Adrenal gland (tissue), 9 donors: ENCODE measurements at regions not wholly inside any gene's neighbourhood (a gene's known extent, or its start where the extent isn't known, plus 50 kb on each side); places are given as distances from the start of the nearest gene placed in this dataset.

Experiments
- DNase-seq, 7 donors: peaks; one replicate each; pipeline ENCODE4 v3.0.0-alpha.2; 2019 to 2020
- H3K27ac ChIP-seq, 5 donors: fragments of 200-600 bp; sonication (generic) in 4 of 5; 1 replicate in 3 of 5; 2 replicates in 2 of 5; pipeline versions ENCODE4 v1.5.1 to v1.8.0; 2016 to 2020; ENCODE audit warnings: mild to moderate bottlenecking in 1 of 5
- H3K27me3 ChIP-seq: fragments of 200-600 bp; 2 replicates; pipeline ENCODE4 v1.8.0; 2021
- H3K36me3 ChIP-seq, 2 donors: fragments of 200-600 bp; replicated peaks in 1 of 2; 1 replicate in 1 of 2; 2 replicates in 1 of 2; pipeline versions ENCODE4 v1.5.1 to v1.8.0; 2018 to 2022
- H3K4me1 ChIP-seq, 2 donors: fragments of 200-600 bp; replicated peaks in 1 of 2; 1 replicate in 1 of 2; 2 replicates in 1 of 2; pipeline versions ENCODE4 v1.5.1 to v1.8.0; 2018 to 2021
- H3K4me3 ChIP-seq, 4 donors: fragments of 200-600 bp; sonication (generic) in 3 of 4; one replicate each; pipeline ENCODE4 v1.5.1; 2016 to 2018
- H3K9me3 ChIP-seq, 3 donors: fragments of 200-600 bp; sonication (generic) in 1 of 3; replicated peaks in 1 of 3; 1 replicate in 2 of 3; 2 replicates in 1 of 3; pipeline versions ENCODE4 v1.5.1 to v1.8.0; 2016 to 2021
- CTCF ChIP-seq, 6 experiments: fragments of 450-650 bp in 4 of 6; fragments of 200-600 bp in 2 of 6; sonication (generic) in 1 of 6; IDR thresholded peaks; 1 replicate in 5 of 6; 2 replicates in 1 of 6; pipeline versions ENCODE4 v1.5.1 to v1.8.0; 2016 to 2021; ENCODE audit warnings: antibody characterized with exemption in 6 of 6, mild to moderate bottlenecking in 2 of 6, moderate library complexity in 1 of 6
- POLR2A ChIP-seq, 2 donors: fragments of 450-650 bp; IDR thresholded peaks; one replicate each; pipeline ENCODE4 v1.6.1; 2017; ENCODE audit warnings: antibody characterized with exemption in 2 of 2, mild to moderate bottlenecking in 2 of 2, moderate library complexity in 1 of 2
- WGBS, 4 donors: extraction: QIAGEN DNeasy Blood & Tissue Kit in 2 of 4; methylation state at CpG; one replicate each; pipeline versions ENCODE4 v1.1.5 to v1.1.7; 2013 to 2017; 5-methylcytosine and 5-hydroxymethylcytosine counted together
- intact Hi-C, 2 donors: fragments of 100-400 bp; cut with DNase I; formaldehyde crosslinking; loops; one replicate each; pipeline versions ENCODE4 v1.14.1 to v1.15.0; 2022 to 2023
- donor health status: healthy with polysubstance abuse.
- donor health status: Bipolar disorder and iron deficiency.
- donor health status: DM: yes; HTN: yes; CAD: no.
- donor health status: DM: no; HTN: no; CAD: no.
- donor health status: DM: no; HTN: no; CAD: no.

GRCh38 chr7:123351516-123352505 is 152.0 kb upstream of the SLC13A1 start:
- TF ChIP-seq CTCF (IDR thresholded peaks at IDR 0.05) = no peak
- Histone ChIP-seq H3K27me3 (no peaks in the 10 kb centered on the region), H3K9me3 (no peaks in the 10 kb centered on the region), H3K27ac (no peak overlapping the region), H3K4me1 (no peaks in the 10 kb centered on the region), H3K4me3 (no peak overlapping the region), H3K36me3 (no peaks in the 10 kb centered on the region)
- intact Hi-C loops = no loop called here
- DNase-seq = no peak
- 70 to 82% (median 75%) methylated on average over 7 of the region's 7 CpGs for WGBS, 4 donors

- 65 to 85% (median 83%) methylated on average over 3 of the region's 3 CpGs for WGBS, 4 donors
- Histone ChIP-seq H3K27ac (no peak overlapping the region), H3K4me1 (no peaks in the 10 kb centered on the region), H3K9me3 (no peaks in the 10 kb centered on the region), H3K27me3 (no peaks in the 10 kb centered on the region), H3K36me3 (no peaks in the 10 kb centered on the region), H3K4me3 (no peak overlapping the region)
- TF ChIP-seq POLR2A (IDR thresholded peaks at IDR 0.05) = no peak
- TF ChIP-seq CTCF (IDR thresholded peaks at IDR 0.05) = no peak
- intact Hi-C loops = no loop called here
- no peak for DNase-seq
These were observed 151.3 kb upstream of the SLC13A1 start for GRCh38 chr7:123351027-123351426.

GRCh38 chr7:123348690-123349089 is 148.9 kb upstream of the SLC13A1 start:
- H3K36me3 ChIP-seq = no peaks in the 10 kb centered on the region
- H3K4me1 ChIP-seq = no peaks in the 10 kb centered on the region
- no peak overlapping the region for H3K4me3 ChIP-seq
- intact Hi-C loops = no loop called here
- no peaks in the 10 kb centered on the region for H3K27me3 ChIP-seq
- no peak for DNase-seq
- TF ChIP-seq POLR2A (IDR thresholded peaks at IDR 0.05) = no peak
- no peak for TF ChIP-seq CTCF (IDR thresholded peaks at IDR 0.05)
- 67 to 76% (median 70%) methylated on average over 1 of the region's 1 CpG for WGBS, 4 donors
- no peaks in the 10 kb centered on the region for H3K9me3 ChIP-seq
- no peak overlapping the region for H3K27ac ChIP-seq

GRCh38 chr7:123346766-123347165 is 147.0 kb upstream of the SLC13A1 start:
- intact Hi-C loops = no loop called here
- H3K4me1 ChIP-seq = no peaks in the 10 kb centered on the region
- no peak for DNase-seq
- no peaks in the 10 kb centered on the region for H3K36me3 ChIP-seq
- no peaks in the 10 kb centered on the region for H3K27me3 ChIP-seq
- H3K4me3 ChIP-seq = no peak overlapping the region
- H3K9me3 ChIP-seq = no peaks in the 10 kb centered on the region
- TF ChIP-seq CTCF (IDR thresholded peaks at IDR 0.05) (no peak), POLR2A (IDR thresholded peaks at IDR 0.05) (no peak)
- H3K27ac ChIP-seq = no peak overlapping the region
